Activated naive CD4-positive, alpha-beta T cell treated with anti-CD3 and anti-CD28 coated beads, Interleukin-2, amount 50 U/mL, for 24 hours (primary cell): ENCODE measurements at regions not wholly inside any gene's neighbourhood (a gene's known extent, or its start where the extent isn't known, plus 50 kb on each side); places are given as distances from the start of the nearest gene placed in this dataset.

Source experiments
- H3K27ac Mint-ChIP-seq: one replicate; pipeline ENCODE4 v1.8.0; 2021; ENCODE audit warnings: mild to moderate bottlenecking, mixed read lengths
- H3K27me3 Mint-ChIP-seq: one replicate; pipeline ENCODE4 v1.8.0; 2021; ENCODE audit warnings: mixed read lengths
- H3K36me3 Mint-ChIP-seq: one replicate; pipeline ENCODE4 v1.8.0; 2021; ENCODE audit warnings: mixed read lengths
- H3K4me1 Mint-ChIP-seq: one replicate; pipeline ENCODE4 v1.8.0; 2021; ENCODE audit warnings: mixed read lengths
- H3K4me3 Mint-ChIP-seq: one replicate; pipeline ENCODE4 v1.8.0; 2021; ENCODE audit warnings: mild to moderate bottlenecking, mixed read lengths
- H3K9me3 Mint-ChIP-seq: one replicate; pipeline ENCODE4 v1.8.0; 2021; ENCODE audit warnings: mixed read lengths

DNA sequence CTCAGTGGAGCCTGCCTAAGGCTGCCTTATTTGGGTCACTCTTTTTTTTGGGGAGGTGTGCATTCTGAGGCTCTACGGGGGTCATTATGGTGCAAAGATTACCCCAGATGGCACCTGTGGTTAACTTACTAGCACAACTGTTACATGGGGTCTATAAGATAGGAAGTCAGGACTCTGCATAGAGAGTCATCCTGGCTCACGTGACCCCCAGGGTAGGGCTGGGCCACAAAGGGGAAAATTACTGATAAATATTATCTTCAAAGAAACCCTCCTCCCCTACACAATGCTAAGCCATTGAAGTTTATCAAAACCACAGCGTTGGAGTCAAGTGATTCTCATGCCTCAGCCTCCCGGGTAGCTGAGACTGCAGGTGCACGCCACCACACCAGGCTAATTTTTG lies 397.1 kb downstream of the MN1 start:
- peaks cover 9% of the 10 kb centered on the region for H3K9me3 Mint-ChIP-seq
- no peak overlapping the region for H3K4me3 Mint-ChIP-seq
- H3K36me3 Mint-ChIP-seq: peaks cover 2% of the 10 kb centered on the region
- H3K27ac Mint-ChIP-seq: no peak overlapping the region
- H3K4me1 Mint-ChIP-seq: no peaks in the 10 kb centered on the region
- H3K27me3 Mint-ChIP-seq: peaks cover 12% of the 10 kb centered on the region

- Mint-ChIP-seq H3K27me3 (peaks cover 12% of the 10 kb centered on the region), H3K27ac (no peak overlapping the region), H3K9me3 (peaks cover 9% of the 10 kb centered on the region), H3K36me3 (peaks cover 2% of the 10 kb centered on the region), H3K4me1 (no peaks in the 10 kb centered on the region), H3K4me3 (no peak overlapping the region)
Measured at GRCh38 chr22:27405672-27406388, 395.7 kb downstream of the MN1 start.

GRCh38 chr22:27406389-27406861 lies 395.1 kb downstream of the MN1 start:
- H3K4me1 Mint-ChIP-seq: no peaks in the 10 kb centered on the region
- H3K9me3 Mint-ChIP-seq: peaks cover 9% of the 10 kb centered on the region
- H3K36me3 Mint-ChIP-seq: peaks cover 2% of the 10 kb centered on the region
- peaks cover 10% of the 10 kb centered on the region for H3K27me3 Mint-ChIP-seq
- no peak overlapping the region for H3K4me3 Mint-ChIP-seq
- no peak overlapping the region for H3K27ac Mint-ChIP-seq

DNA sequence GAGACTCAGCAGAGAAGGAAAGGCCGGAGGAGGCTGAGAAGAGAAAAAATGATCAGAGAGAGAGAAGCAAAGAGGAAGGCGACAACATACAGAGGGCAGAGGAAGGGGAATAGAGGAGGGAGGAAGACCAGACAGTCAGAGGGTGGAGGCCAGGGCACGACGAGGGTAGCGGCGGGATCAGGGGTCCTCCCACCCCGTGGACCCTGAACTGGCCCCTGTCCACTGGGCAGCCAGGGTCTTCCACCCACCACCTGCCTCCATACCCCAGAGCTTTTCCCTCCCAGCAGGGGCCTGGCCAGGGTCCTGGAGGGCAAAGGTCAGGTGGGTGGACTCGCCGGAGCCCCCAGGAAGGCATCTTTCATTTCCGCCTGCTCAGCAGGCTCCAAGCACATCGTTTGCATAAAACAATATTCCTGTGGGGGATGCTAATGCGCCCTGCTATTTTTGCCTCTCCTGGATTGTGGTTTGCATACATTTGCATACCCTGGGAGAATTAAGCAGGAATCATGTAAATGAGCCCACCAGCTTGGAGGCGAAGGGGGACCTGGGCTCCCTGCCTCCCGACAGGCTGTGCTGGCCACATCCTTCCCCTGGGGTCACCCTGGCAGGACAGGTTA lies 394.1 kb downstream of the MN1 start:
- Mint-ChIP-seq H3K4me3 (no peak overlapping the region), H3K36me3 (peaks cover 2% of the 10 kb centered on the region), H3K27me3 (peaks cover 10% of the 10 kb centered on the region), H3K4me1 (no peaks in the 10 kb centered on the region), H3K27ac (no peak overlapping the region), H3K9me3 (peaks cover 4% of the 10 kb centered on the region)

- peaks cover 2% of the 10 kb centered on the region for H3K36me3 Mint-ChIP-seq
- no peak overlapping the region for H3K27ac Mint-ChIP-seq
- no peak overlapping the region for H3K4me3 Mint-ChIP-seq
- peaks cover 10% of the 10 kb centered on the region for H3K27me3 Mint-ChIP-seq
- H3K9me3 Mint-ChIP-seq: peaks cover 4% of the 10 kb centered on the region
- H3K4me1 Mint-ChIP-seq: no peaks in the 10 kb centered on the region
Measured at GRCh38 chr22:27408068-27408467, 393.5 kb downstream of the MN1 start.

GRCh38 chr22:27409299-27409698 lies 392.3 kb downstream of the MN1 start:
- H3K4me1 Mint-ChIP-seq: no peaks in the 10 kb centered on the region
- H3K9me3 Mint-ChIP-seq: peaks cover 4% of the 10 kb centered on the region
- no peak overlapping the region for H3K4me3 Mint-ChIP-seq
- peaks cover 2% of the 10 kb centered on the region for H3K36me3 Mint-ChIP-seq
- no peak overlapping the region for H3K27ac Mint-ChIP-seq
- peaks cover 11% of the 10 kb centered on the region for H3K27me3 Mint-ChIP-seq

- H3K27me3 Mint-ChIP-seq: peaks cover 12% of the 10 kb centered on the region
- H3K4me1 Mint-ChIP-seq: no peaks in the 10 kb centered on the region
- H3K36me3 Mint-ChIP-seq: no peaks in the 10 kb centered on the region
- no peaks in the 10 kb centered on the region for H3K9me3 Mint-ChIP-seq
- no peak overlapping the region for H3K4me3 Mint-ChIP-seq
- no peak overlapping the region for H3K27ac Mint-ChIP-seq
Measured at GRCh38 chr22:27412866-27413445, 388.6 kb downstream of the MN1 start.

DNA sequence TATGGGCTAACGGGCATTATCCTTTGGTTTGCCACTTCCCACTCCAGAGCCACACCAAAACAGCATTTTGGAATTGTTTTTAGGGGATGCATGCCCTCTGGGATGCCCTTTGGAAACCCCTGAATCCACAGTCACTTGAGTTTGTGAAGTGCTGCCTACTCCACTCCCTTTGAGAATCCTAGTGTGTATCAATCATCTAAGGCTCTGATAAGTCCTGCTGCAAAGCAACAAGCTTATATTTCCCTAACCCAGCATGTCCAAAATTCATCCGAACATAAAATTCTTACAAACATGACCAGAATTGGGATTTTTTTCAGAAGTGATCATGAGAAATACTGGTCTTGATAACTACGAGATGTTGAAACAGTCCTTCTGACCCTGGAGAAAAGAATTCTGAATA lies 387.9 kb downstream of the MN1 start:
- Mint-ChIP-seq H3K9me3 (no peaks in the 10 kb centered on the region), H3K36me3 (no peaks in the 10 kb centered on the region), H3K27ac (no peak overlapping the region), H3K4me1 (no peaks in the 10 kb centered on the region), H3K27me3 (peaks cover 12% of the 10 kb centered on the region), H3K4me3 (no peak overlapping the region)

DNA sequence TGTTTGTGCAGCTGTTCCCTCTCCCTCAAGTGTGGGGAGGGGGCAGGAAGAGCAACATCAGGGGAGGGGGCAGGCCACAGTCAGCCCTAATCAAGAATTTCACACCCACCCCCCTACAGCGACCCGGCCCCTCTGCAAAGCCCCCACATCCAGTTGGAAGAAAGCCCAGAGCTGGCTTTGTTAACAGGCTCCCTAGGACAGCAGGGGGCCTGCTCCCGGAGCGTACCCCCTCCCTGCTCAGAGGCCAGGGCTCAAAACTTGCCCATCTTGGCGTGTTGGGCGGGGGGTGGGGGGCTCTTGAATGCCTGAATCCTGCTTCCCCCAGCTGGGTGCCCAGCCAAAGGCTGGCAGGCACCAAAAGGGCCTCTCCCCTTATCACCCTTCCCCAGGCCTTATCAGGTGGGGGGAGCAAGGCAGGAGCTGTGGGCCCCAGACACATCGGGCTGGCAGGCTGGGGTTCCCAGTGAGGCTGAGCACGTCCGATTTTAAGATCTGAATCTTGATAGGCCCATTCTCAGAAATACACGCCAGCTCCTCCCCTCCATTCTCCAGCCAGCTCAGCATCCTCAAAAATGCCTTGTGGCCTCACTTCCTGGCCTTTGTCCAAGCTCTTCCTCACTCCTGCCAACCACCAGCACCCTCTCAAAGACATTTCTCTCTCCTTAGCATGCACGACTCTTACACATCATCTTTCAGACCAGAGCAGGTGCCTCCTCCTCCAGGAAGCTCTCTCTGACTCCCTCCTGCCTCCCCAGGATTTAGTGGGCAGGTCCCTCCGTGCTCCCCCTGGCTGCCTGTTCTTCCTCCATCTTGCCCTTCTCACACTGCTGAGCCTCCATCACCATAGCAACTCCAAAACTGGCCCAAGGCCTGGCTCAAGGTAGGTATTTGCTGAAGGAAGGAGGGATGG lies 384.8 kb downstream of the MN1 start:
- H3K4me1 Mint-ChIP-seq: no peaks in the 10 kb centered on the region
- peaks cover 17% of the 10 kb centered on the region for H3K27me3 Mint-ChIP-seq
- H3K4me3 Mint-ChIP-seq: no peak overlapping the region
- no peaks in the 10 kb centered on the region for H3K9me3 Mint-ChIP-seq
- no peaks in the 10 kb centered on the region for H3K36me3 Mint-ChIP-seq
- no peak overlapping the region for H3K27ac Mint-ChIP-seq

GRCh38 chr22:27417421-27417814 lies 384.1 kb downstream of the MN1 start:
- Mint-ChIP-seq H3K4me3 (no peak overlapping the region), H3K9me3 (no peaks in the 10 kb centered on the region), H3K4me1 (no peaks in the 10 kb centered on the region), H3K27me3 (peaks cover 16% of the 10 kb centered on the region), H3K27ac (no peak overlapping the region), H3K36me3 (no peaks in the 10 kb centered on the region)

GRCh38 chr22:27418261-27418660 lies 383.3 kb downstream of the MN1 start:
- Mint-ChIP-seq H3K9me3 (peaks cover 6% of the 10 kb centered on the region), H3K36me3 (no peaks in the 10 kb centered on the region), H3K27ac (no peak overlapping the region), H3K4me3 (no peak overlapping the region), H3K27me3 (peaks cover 16% of the 10 kb centered on the region), H3K4me1 (no peaks in the 10 kb centered on the region)

GRCh38 chr22:27419473-27419872 lies 382.1 kb downstream of the MN1 start:
- peaks cover 15% of the 10 kb centered on the region for H3K27me3 Mint-ChIP-seq
- H3K4me1 Mint-ChIP-seq: no peaks in the 10 kb centered on the region
- no peak overlapping the region for H3K27ac Mint-ChIP-seq
- no peak overlapping the region for H3K4me3 Mint-ChIP-seq
- peaks cover 6% of the 10 kb centered on the region for H3K9me3 Mint-ChIP-seq
- H3K36me3 Mint-ChIP-seq: no peaks in the 10 kb centered on the region

- Mint-ChIP-seq H3K27me3 (peaks cover 15% of the 10 kb centered on the region), H3K9me3 (peaks cover 6% of the 10 kb centered on the region), H3K4me1 (no peaks in the 10 kb centered on the region), H3K36me3 (no peaks in the 10 kb centered on the region), H3K27ac (no peak overlapping the region), H3K4me3 (no peak overlapping the region)
Measured at GRCh38 chr22:27420195-27420816, 381.2 kb downstream of the MN1 start.

DNA sequence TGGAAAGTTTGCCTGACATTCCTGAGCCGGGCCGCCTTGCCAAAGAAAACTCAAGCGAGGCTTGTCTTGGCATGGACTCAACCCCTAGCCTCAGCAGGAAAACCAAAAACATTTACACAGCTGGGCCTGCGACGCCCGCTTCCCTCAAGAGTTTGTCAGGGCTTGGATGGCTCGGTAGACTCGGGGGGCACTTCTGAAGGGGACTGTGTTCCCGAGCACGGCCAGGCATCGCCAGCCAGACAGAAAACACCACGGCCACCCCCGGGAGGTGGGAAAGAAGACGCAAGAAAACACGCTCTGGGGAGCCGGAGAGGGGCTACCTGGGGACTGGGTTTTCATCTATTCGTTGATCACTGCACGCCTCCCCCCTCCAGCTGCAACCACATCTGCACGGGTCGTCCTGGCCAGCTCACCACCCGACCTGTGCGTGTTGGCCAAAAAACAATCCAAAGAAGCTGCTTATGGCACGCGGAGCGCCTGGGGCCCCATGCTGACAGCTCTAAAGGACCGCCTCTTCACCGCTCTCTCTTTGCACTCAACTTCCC lies 380.7 kb downstream of the MN1 start:
- Mint-ChIP-seq H3K27ac (no peak overlapping the region), H3K9me3 (peaks cover 6% of the 10 kb centered on the region), H3K36me3 (no peaks in the 10 kb centered on the region), H3K4me1 (no peaks in the 10 kb centered on the region), H3K27me3 (peaks cover 15% of the 10 kb centered on the region), H3K4me3 (no peak overlapping the region)

- Mint-ChIP-seq H3K36me3 (no peaks in the 10 kb centered on the region), H3K4me1 (no peaks in the 10 kb centered on the region), H3K4me3 (no peak overlapping the region), H3K27ac (no peak overlapping the region), H3K9me3 (peaks cover 7% of the 10 kb centered on the region), H3K27me3 (peaks cover 8% of the 10 kb centered on the region)
Measured at GRCh38 chr22:27422442-27422841, 379.1 kb downstream of the MN1 start.
